ENCODE measurements at regions not wholly inside any gene's neighbourhood (a gene's known extent, or its start where the extent isn't known, plus 50 kb on each side); places are given as distances from the start of the nearest gene placed in this dataset.

DNA sequence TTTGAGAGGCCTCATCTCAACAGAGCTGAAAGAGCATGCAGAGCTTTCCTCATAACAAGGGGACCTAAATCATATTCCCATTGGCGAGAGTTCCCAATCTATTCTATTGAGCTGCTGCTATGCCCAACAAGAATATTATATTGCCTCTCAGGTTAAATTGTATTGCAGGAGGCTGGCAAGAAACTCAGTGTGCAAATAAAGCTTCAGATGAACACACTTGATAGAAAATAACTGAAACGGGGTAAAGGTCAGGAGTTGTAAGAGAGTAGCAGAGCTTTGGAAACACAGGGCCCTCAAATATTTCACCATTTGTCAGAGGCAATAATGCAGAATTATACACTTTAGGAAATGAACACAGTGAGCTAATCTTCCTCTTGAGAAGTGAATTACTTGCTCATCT is 364.3 kb upstream of the SPTLC3 start:
- TF ChIP-seq, protein P1, sequence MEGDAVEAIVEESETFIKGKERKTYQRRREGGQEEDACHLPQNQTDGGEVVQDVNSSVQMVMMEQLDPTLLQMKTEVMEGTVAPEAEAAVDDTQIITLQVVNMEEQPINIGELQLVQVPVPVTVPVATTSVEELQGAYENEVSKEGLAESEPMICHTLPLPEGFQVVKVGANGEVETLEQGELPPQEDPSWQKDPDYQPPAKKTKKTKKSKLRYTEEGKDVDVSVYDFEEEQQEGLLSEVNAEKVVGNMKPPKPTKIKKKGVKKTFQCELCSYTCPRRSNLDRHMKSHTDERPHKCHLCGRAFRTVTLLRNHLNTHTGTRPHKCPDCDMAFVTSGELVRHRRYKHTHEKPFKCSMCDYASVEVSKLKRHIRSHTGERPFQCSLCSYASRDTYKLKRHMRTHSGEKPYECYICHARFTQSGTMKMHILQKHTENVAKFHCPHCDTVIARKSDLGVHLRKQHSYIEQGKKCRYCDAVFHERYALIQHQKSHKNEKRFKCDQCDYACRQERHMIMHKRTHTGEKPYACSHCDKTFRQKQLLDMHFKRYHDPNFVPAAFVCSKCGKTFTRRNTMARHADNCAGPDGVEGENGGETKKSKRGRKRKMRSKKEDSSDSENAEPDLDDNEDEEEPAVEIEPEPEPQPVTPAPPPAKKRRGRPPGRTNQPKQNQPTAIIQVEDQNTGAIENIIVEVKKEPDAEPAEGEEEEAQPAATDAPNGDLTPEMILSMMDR (IDR thresholded peaks at IDR 0.05; ENCODE audit: insufficient read depth, low read length, poor library complexity, severe bottlenecking): no peak
- no peak for TF ChIP-seq EZH2phosphoT487 (conservative IDR thresholded peaks at IDR 0.05; ENCODE audit: low read length)
- Histone ChIP-seq H3K4me2 (ENCODE audit: low read depth, low read length, poor library complexity, severe bottlenecking) (no peak overlapping the region), H3K4me3 (ENCODE audit: insufficient read depth, low read length, poor library complexity, severe bottlenecking) (no peak overlapping the region), H3K9ac (ENCODE audit: low read length) (no peak overlapping the region), H3K36me3 (ENCODE audit: low read length) (no peaks in the 10 kb centered on the region), H3K9me2 (replicated peaks; ENCODE audit: insufficient read depth, low read length) (no peaks in the 10 kb centered on the region; the same call in 1 of the 2 replicates), H3K9me3 (ENCODE audit: insufficient read depth, low read length) (no peaks in the 10 kb centered on the region), H3K27me3 (ENCODE audit: low read length) (no peaks in the 10 kb centered on the region), H3K27ac (ENCODE audit: low read depth, low read length) (no peak overlapping the region), H3K79me2 (ENCODE audit: insufficient read depth, low read length) (no peaks in the 10 kb centered on the region), H2AFZ (ENCODE audit: low read depth, low read length, severe bottlenecking) (no peak overlapping the region), H4K20me1 (ENCODE audit: low read depth, low read length) (no peaks in the 10 kb centered on the region), H3F3A (ENCODE audit: insufficient read depth) (no peaks in the 10 kb centered on the region)

DNA sequence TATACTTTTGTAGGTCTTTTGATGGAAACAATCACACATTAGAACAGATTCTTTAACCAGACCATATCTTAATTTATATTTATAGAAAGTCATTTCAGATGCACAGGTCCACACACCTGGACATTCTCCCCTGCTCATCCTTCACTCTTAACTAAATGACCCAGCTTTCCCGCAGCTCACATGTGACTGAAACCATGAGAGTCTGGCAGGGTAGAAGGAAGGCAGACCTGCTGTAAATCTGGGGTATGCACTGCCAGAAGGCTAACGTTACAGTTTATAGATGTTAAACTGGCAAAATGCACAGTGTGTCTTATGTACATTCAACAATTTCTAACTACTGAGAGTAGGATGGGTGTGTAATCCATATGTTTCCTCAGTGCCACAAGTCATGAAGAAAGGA is 359.5 kb upstream of the SPTLC3 start:
- no peak overlapping the region for H3K4me3 ChIP-seq (ENCODE audit: insufficient read depth, low read length, poor library complexity, severe bottlenecking)
- H4K20me1 ChIP-seq (ENCODE audit: low read depth, low read length): no peaks in the 10 kb centered on the region
- no peaks in the 10 kb centered on the region for H3F3A ChIP-seq (ENCODE audit: insufficient read depth)
- H3K9ac ChIP-seq (ENCODE audit: low read length): no peak overlapping the region
- H3K9me3 ChIP-seq (ENCODE audit: insufficient read depth, low read length): no peaks in the 10 kb centered on the region
- no peak overlapping the region for H3K4me2 ChIP-seq (ENCODE audit: low read depth, low read length, poor library complexity, severe bottlenecking)
- H3K36me3 ChIP-seq (ENCODE audit: low read length): no peaks in the 10 kb centered on the region
- H3K9me2 ChIP-seq (replicated peaks; ENCODE audit: insufficient read depth, low read length): no peaks in the 10 kb centered on the region; the same call in 1 of the 2 replicates
- H3K27ac ChIP-seq (ENCODE audit: low read depth, low read length): no peak overlapping the region
- no peaks in the 10 kb centered on the region for H3K27me3 ChIP-seq (ENCODE audit: low read length)
- TF ChIP-seq EZH2phosphoT487 (conservative IDR thresholded peaks at IDR 0.05; ENCODE audit: low read length): no peak
- TF ChIP-seq, protein P1 (IDR thresholded peaks at IDR 0.05; ENCODE audit: insufficient read depth, low read length, poor library complexity, severe bottlenecking): no peak
- no peaks in the 10 kb centered on the region for H3K79me2 ChIP-seq (ENCODE audit: insufficient read depth, low read length)
- H2AFZ ChIP-seq (ENCODE audit: low read depth, low read length, severe bottlenecking): no peak overlapping the region

DNA sequence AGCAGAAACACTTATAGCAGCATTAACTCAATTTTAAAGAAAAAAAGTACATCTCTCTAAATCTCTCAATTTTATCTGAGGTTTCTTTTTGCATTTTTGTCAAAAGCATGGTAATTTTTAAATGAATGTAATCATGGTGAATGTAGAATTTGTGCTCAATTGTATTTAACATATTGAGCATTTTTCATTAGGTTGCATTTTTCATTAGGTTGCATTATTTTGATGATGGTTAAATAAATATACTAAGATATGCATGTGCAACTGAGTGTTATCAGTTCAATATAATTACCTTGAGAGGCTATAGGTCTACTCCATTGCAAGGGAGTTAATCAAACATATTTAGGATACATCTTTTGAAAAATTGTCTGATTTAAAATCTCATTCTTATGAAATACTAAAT is 355.1 kb upstream of the SPTLC3 start:
- Histone ChIP-seq H3K4me2 (ENCODE audit: low read depth, low read length, poor library complexity, severe bottlenecking) (no peak overlapping the region), H3K4me3 (ENCODE audit: insufficient read depth, low read length, poor library complexity, severe bottlenecking) (no peak overlapping the region), H3K27ac (ENCODE audit: low read depth, low read length) (no peak overlapping the region), H3K9me3 (ENCODE audit: insufficient read depth, low read length) (no peaks in the 10 kb centered on the region), H2AFZ (ENCODE audit: low read depth, low read length, severe bottlenecking) (no peak overlapping the region), H3K27me3 (ENCODE audit: low read length) (no peaks in the 10 kb centered on the region), H3K36me3 (ENCODE audit: low read length) (no peaks in the 10 kb centered on the region), H3F3A (ENCODE audit: insufficient read depth) (no peaks in the 10 kb centered on the region), H3K9ac (ENCODE audit: low read length) (no peak overlapping the region), H3K9me2 (replicated peaks; ENCODE audit: insufficient read depth, low read length) (no peaks in the 10 kb centered on the region), H4K20me1 (ENCODE audit: low read depth, low read length) (no peaks in the 10 kb centered on the region), H3K79me2 (ENCODE audit: insufficient read depth, low read length) (no peaks in the 10 kb centered on the region)
- TF ChIP-seq EZH2phosphoT487 (conservative IDR thresholded peaks at IDR 0.05; ENCODE audit: low read length): no peak
- TF ChIP-seq, protein P1 (IDR thresholded peaks at IDR 0.05; ENCODE audit: insufficient read depth, low read length, poor library complexity, severe bottlenecking): no peak
